OCI-LY3 (cell line): ENCODE measurements at regions not wholly inside any gene's neighbourhood (a gene's known extent, or its start where the extent isn't known, plus 50 kb on each side); places are given as distances from the start of the nearest gene placed in this dataset.

ENCODE experiments used
- CTCF ChIP-seq: fragments of 200-600, 300-600 bp; sonication (generic); IDR thresholded peaks from 2 replicates; pipeline ENCODE4 v1.5.1; 2014; ENCODE audit warnings: antibody characterized with exemption, low read length, low read depth
- EZH2phosphoT487 ChIP-seq: fragments of 200-600 bp; shearing (Covaris generic); IDR thresholded peaks from 2 replicates; pipeline ENCODE4 v1.6.1; 2018; ENCODE audit warnings: antibody characterized with exemption, mixed run types, low read depth

DNA sequence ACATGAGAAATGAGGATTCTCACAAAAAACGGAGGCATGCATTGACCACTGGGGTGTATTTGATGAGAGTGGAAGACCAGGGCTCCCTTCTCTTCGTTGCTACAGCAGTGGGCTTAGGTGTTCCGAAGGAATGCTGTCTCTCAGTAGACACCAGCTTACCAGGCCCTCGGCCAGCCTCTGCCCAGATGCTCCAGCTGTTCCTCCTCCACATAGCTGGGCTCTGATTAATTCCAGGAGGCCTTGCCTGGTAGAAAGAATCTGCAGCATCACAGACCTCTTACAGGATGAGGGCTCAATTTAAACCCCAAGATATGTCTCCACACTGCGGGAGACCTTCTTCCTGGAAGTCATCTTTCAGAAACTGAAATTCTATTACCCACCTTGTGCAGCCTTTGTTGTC is 346.6 kb upstream of the TENM3 start:
- TF ChIP-seq CTCF = no peak
- no peak for TF ChIP-seq EZH2phosphoT487
